ENCODE measurements at regions not wholly inside any gene's neighbourhood (a gene's known extent, or its start where the extent isn't known, plus 50 kb on each side); places are given as distances from the start of the nearest gene placed in this dataset.

DNA sequence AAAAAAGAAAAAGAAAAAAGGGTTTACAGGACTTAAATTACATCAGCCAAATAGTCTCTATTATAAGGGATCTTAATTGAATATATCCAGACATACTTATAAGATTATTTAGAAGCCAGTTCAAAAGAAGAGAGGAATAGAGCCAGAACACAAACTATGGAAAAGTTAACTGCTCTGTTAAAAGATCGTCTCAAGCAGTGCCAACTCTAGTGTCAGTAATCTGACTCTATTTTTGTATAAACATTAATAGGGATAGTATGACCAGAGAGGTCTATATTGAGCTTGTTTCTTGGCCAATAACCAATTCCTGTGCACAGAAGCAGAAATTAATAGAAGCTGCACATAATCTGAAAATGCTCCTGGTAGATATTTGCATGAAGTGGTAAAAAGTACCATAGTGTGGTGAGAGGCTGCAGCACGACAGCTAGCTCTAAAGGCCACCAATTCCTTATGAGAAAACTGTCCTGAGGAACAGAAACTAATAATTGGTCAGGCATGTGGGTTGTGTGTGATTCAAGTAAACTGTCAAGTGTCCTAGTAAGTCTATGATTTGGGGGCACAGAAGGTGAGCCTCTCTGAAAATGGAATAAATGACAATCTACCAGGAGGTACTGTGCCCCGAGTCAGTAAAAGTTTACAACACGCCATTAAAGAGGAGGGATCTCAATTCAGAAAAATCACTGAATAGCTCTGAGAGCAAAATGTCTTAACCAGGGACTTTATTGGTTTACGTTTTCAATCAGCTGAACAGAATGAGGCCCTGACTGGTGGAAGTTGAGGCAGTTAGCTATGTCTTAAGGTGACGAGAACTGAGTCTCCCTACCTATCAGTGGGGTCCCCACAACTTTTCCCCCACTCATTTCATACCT lies 51.5 kb upstream of the NANOGP8 start:
- Mint-ChIP-seq H3K27ac (ENCODE audit: unreplicated experiment) (no peak overlapping the region), H3K9me3 (ENCODE audit: unreplicated experiment) (peaks cover 5% of the 10 kb centered on the region), H3K4me1 (ENCODE audit: unreplicated experiment) (peaks cover 4% of the 10 kb centered on the region), H3K36me3 (ENCODE audit: unreplicated experiment) (peaks cover 2% of the 10 kb centered on the region), H3K27me3 (ENCODE audit: unreplicated experiment) (no peaks in the 10 kb centered on the region), H3K4me3 (ENCODE audit: unreplicated experiment) (no peak overlapping the region)
- DNase-seq (ENCODE audit: extremely low spot score, unreplicated experiment) = no peak
- TF ChIP-seq, protein P1, sequence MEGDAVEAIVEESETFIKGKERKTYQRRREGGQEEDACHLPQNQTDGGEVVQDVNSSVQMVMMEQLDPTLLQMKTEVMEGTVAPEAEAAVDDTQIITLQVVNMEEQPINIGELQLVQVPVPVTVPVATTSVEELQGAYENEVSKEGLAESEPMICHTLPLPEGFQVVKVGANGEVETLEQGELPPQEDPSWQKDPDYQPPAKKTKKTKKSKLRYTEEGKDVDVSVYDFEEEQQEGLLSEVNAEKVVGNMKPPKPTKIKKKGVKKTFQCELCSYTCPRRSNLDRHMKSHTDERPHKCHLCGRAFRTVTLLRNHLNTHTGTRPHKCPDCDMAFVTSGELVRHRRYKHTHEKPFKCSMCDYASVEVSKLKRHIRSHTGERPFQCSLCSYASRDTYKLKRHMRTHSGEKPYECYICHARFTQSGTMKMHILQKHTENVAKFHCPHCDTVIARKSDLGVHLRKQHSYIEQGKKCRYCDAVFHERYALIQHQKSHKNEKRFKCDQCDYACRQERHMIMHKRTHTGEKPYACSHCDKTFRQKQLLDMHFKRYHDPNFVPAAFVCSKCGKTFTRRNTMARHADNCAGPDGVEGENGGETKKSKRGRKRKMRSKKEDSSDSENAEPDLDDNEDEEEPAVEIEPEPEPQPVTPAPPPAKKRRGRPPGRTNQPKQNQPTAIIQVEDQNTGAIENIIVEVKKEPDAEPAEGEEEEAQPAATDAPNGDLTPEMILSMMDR (IDR thresholded peaks at IDR 0.05) = no peak

All from osteocyte (in vitro differentiated cells).